Cerebellar cortex (tissue), 1 donor: ENCODE measurements at regions not wholly inside any gene's neighbourhood (a gene's known extent, or its start where the extent isn't known, plus 50 kb on each side); places are given as distances from the start of the nearest gene placed in this dataset.

Experiments used
- DNase-seq: peaks from one replicate; pipeline ENCODE4 v3.0.0-alpha.2; 2015; ENCODE audit warnings: low spot score

- no peak for DNase-seq
Measured at GRCh38 chr4:54495091-54495490, 162.7 kb upstream of the KIT start.

- DNase-seq: no peak
Measured at GRCh38 chr4:54495641-54496040, 162.1 kb upstream of the KIT start.

DNA sequence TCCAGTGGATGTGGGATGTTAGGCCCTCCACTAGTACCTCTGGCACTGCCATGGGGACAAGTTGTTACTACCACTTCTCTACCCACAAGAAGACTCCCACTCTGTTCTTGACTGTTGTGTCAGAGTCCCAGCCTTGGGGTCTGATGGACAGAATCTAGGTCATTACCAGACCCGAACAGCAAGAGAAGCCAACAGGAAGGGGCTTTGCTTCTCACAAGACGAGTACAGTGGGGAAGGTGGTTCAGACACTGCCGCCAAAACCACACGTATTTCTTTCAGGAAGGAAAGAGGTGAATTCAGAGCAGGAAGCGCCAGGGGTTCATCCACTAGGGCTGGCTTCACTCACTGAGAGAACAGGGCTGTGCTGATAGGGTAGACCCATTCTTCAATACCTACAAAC, 161.3 kb upstream of the KIT start:
- no peak for DNase-seq

DNA sequence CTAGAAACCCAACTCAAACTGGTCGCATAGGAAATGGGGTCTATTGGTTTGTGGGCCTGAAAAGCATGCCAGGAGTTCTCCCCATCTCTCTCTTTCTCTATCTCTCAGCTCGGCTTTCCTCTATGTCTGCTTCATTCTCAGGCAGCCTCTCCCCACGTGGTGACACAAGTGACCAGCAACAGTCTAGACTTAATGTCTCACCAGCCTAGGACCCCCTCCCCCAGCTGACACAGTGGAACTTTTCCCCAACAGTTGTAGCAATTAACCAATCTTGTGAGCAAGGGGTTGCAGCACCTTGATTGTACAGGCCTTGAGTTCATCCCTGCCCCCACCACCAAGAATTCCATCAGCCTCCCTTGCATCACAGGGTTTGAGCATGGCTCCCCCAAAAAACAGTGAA, 159.8 kb upstream of the KIT start:
- no peak for DNase-seq

- no peak for DNase-seq
Measured at GRCh38 chr4:54498661-54499111, 159.1 kb upstream of the KIT start.

- DNase-seq: no peak
Measured at GRCh38 chr4:54499308-54500074, 158.3 kb upstream of the KIT start.

GRCh38 chr4:54505362-54505761, 152.4 kb upstream of the KIT start:
- no peak for DNase-seq

- no peak for DNase-seq
Measured at GRCh38 chr4:54505996-54506395, 151.8 kb upstream of the KIT start.

DNA sequence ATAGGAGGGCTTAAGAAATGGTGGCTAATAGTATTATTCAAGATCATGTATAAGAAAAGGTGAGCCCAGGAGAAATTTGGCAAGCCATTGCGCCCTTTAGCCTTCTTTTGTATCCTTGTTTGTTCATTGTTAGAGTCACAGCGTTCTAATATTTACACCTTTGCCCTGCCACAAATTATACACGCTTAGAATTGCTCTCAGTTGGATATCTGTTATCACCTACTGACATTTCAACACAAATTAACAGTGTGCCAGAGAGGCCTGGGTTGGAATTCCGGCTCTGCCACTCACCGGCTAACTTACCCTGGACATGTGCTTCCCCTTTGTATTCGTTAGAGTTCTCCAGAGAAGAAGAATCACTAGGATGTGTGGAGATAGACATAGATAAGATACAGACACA, 148.7 kb upstream of the KIT start:
- DNase-seq: no peak

GRCh38 chr4:54513204-54513603, 144.6 kb upstream of the KIT start:
- DNase-seq: no peak

DNA sequence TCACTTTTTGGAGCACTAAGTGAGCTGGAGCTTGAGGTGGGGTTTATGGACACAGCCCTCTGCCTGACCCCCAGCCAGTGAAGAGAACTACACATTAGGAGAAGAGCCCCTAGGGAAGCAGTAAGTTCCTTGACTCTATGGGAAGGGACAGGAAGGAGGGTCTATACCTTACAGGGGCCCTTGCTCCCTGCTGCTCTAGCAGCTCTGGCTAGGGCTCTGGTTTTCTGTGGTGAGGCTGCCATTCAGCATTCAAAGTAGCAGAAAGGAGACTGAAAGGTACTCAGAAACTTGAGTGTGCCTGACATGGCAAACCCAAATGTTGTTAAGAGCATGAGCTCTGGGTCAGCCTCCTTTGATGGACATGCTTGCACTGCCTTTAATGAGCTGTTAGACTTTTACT, 144.0 kb upstream of the KIT start:
- DNase-seq: no peak

GRCh38 chr4:54516556-54517215, 141.1 kb upstream of the KIT start:
- no peak for DNase-seq

DNA sequence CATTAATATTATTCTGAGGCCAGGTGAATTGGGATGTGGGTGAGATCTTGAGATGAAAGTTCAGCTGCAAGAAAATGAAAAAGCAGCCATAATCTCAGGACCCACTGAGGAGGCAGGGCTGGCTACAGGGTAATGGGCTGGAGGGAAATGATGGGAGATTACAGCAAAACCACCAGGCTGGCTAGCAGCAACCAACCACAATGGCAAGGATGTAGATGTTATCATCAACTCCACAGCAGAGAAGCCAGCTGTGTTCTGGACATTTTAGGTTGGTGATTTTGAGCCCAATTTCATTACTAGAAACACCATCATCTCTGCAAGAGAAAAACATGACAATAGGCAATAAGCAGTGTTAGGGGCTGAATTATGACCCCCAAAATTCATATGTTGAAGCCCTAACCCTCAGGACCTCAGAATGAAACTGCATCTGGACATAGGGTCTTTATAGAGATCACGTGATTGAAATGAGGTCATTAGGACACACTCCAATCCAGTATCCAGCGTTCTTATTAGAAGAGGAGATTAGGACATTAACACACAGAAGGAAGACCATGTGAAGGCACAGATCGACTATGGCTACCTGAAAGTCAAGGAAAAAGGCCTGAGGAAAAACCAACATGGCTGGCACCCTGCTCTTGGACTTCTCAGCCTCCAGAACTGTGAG, 139.8 kb upstream of the KIT start:
- DNase-seq: no peak

GRCh38 chr4:54525602-54526001, 132.2 kb upstream of the KIT start:
- DNase-seq: no peak

DNA sequence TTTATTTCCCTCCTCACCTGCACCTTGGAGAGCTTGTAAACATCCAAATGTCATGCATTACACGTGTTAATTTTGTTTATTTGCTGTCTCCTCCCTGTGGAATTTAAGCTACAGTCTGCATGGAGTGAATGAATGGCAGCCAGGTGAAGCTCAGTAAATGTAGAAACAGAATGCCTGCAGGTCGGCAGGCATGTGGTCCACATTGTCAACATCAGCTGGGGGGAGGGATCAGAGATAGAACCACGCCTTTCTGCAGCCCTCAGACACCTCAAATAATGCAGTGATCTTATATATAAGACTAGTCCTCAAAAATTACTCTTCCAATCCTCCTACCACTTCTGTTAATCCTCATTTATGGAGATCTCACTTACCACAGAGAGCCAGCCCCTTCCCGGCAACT, 131.2 kb upstream of the KIT start:
- DNase-seq: no peak

GRCh38 chr4:54527532-54527931, 130.2 kb upstream of the KIT start:
- DNase-seq: no peak

GRCh38 chr4:54539500-54540029, 118.2 kb upstream of the KIT start:
- DNase-seq: no peak

GRCh38 chr4:54540931-54541330, 116.8 kb upstream of the KIT start:
- DNase-seq: no peak

DNA sequence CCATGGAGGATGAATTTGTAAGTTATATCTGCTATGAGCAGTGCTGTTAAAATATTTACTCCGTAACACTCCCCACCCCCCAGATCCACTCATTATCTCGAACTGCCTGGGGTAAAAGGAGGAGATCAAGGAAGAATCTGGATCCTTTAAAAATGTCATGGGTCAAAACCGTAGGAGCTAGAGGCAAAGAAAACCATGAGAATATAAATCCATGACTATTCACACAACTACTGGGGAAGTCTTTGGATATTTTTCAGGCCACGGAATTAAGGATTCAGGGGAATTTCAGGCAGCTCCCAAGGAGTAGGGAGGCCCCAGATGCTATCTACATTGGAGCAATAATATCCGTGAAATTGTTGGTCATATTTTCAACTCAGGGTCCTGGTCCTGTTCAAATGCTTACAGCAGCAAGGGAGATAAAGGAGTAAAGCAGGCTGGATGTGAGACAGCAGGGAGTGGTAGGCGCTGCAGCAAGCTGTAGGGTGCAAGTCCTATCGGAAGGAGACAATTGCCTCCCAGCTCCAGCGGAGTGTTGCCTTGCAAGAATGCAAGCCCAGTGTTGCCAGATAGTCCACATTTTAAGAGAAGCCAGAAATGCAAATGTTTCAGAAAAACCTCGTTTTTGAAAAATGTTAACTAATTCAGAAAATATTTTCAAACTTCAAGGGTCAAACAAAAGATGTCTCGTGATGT, 116.2 kb upstream of the KIT start:
- no peak for DNase-seq

GRCh38 chr4:54542119-54542438, 115.7 kb upstream of the KIT start:
- DNase-seq: no peak

DNA sequence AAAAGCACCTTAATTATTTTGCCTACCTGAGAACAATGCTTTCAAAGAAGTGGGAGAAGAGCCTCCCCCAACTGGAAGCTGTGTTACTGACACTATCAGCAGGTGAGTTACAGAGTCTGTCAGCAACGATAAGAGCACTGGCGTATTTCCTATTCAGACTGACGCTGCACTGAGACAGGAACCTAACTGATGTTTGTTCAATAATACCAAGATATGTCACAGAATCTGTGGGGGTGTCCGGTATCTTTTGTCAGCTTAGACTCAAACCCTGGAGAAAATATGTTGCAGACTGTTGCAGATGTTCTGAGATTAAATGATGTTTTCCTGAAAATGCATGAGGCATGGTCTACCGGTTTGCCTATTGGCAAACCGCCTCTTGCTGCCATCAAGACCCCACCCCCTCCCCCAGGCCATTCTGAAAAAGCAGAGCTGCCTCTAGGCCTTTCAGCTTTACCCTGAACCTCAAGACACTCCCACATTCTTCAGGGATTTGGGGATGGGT, 115.2 kb upstream of the KIT start:
- DNase-seq: no peak

DNA sequence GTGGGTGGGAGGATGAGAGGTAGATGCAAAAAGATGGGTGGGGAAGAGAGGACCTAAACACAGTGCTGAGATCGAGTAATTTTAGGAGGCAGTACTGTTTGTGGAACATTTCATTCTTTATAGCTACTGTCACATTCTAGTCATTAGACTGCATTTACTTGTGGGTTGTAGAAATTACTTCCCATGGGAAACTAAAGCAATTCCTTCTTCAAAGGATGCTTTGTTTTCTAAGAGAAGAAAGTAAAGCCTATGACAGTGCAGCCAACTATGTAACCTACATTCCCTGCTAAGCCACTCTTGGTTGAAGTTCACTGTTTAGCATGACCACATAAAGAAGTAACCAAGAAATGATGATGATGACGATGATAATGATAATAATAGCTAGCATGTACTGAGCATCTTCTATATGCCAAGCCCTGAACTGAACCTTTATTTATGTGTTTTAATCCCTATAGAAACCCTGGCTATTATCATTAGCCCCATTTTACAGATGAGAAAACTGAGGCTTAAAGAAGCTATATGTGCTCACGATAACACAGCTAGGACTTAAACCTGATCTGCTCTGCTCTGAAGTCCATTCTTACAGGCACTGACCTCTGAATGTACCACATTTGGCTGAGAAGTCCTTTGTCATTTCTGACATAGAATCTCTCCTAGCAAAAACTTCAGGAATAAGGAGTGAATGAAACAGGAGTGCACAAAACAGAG, 114.5 kb upstream of the KIT start:
- DNase-seq: no peak
